HK-2 (cell line): ENCODE measurements at regions not wholly inside any gene's neighbourhood (a gene's known extent, or its start where the extent isn't known, plus 50 kb on each side); places are given as distances from the start of the nearest gene placed in this dataset.

Experiments
- DNase-seq: peaks from one replicate; pipeline ENCODE4 v3.0.0-alpha.2; 2018; ENCODE audit not compliant: unreplicated experiment

GRCh38 chr2:188720811-188721605 lies 253.2 kb upstream of the COL3A1 start:
- no peak for DNase-seq

DNA sequence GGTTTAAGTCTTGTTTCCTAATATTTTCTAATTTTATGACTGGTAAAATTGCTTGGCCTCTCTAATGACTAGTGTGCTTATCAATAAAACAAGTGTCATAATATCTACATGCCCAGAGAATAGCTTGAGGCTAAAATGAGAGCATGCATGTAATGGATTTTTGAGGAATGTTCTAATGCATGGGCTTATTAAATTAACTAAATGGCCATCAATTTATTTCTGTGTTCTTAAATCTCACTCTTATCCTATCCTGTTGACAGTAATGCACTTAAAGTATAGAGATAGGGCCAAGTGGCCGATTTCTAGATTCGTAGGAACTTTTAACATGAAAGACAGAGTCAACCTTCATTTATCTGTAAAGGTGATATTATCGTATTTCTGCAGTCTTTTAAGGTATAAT lies 252.4 kb upstream of the COL3A1 start:
- no peak for DNase-seq

- no peak for DNase-seq
Observed at GRCh38 chr2:188725746-188726360, 248.3 kb upstream of the COL3A1 start.

- DNase-seq: no peak
Observed at GRCh38 chr2:188726626-188727247, 247.4 kb upstream of the COL3A1 start.

DNA sequence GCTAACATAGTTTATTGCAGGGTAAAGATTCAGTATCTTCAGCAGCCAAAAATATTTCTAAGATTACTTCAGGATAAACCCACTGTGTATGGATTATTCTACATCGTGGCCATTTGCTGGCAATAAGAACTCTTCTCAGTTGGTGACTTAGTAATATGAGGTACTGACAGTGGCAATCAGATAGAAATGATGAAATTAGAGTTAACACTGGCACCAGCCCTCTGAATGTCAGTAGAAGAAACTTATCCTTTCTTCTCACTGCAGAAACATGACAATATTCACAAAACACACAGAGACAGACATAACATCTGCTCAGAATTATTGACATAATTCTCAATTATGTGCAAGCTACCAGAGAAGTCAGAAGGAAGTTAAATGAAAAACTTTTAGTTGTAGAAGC lies 246.3 kb upstream of the COL3A1 start:
- no peak for DNase-seq

DNA sequence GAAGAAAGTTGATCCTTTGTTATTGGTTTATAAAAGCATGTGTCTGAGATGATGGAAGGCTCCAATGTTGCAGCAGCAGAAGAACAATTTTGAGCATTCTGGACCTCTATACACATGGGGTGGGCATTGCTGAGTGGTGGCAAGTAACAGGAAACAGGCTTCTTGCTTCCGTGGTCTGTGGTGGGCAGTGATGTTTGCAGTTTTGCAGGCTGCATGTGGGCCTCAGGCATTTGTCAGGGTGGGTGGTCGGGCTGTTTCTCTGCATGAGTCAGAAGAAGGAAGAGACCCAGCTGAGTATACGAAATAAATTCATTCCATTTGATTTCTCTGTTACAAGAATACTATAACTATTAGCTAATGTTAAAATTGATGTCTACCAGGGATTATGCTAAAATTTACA lies 239.5 kb upstream of the COL3A1 start:
- DNase-seq: peak; percentile 20

GRCh38 chr2:188746727-188747126 lies 227.4 kb upstream of the COL3A1 start:
- no peak for DNase-seq

DNA sequence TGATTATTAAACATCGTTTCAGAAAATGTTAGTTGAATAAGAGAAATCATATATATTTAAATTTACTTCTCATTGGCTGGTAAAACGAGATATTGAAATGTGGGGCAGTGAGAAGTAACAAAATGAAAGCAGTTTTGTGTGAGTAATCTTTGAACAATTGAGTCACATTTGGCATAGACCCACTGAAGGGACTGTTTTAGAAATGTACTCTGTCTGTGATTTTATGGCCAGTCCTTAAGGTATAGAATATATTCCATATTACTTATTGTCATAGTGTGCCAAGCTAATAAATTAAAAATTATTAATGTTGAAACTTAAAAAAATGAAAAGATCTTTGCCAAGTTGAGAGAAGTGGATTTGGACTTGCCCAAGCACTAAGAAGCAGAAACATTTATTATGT lies 222.4 kb upstream of the COL3A1 start:
- no peak for DNase-seq

DNA sequence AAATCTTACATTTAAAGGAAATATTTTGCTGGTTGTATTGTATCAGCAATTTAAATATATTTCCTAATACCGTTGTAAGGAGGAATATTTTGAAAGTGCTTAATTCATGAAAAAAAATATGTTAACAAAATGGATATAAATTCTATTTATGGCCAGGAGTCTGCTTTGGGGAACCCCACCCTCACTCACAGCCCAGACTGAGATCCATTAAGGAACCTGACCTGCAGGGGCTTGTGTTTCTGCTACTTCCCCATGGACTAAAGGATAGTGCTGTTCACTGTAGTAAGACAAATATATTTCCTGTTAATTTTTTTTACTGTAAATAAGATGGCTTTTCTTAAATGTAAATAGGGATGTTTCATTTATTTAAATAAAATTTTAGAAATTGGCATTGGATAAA lies 221.9 kb upstream of the COL3A1 start:
- no peak for DNase-seq

DNA sequence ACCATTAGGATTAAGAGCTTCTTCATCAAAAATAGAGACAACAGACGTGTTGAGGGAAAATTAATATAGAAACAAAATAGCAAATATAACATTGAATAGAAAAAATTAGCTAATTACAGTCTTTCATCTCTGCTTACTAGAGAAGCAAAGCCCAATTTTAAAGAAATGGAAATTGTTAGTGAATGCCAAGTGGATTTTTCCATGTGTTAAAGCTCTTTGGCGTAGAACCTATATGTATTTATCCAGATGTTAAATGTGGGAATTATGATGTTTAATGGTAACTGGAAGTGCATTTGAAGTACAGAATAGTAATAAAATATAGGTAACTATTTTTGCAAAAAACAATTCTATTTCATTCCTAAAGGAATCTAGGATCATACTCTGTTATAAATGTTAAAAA lies 212.0 kb upstream of the COL3A1 start:
- no peak for DNase-seq

- no peak for DNase-seq
Observed at GRCh38 chr2:188765522-188766470, 208.4 kb upstream of the COL3A1 start.

DNA sequence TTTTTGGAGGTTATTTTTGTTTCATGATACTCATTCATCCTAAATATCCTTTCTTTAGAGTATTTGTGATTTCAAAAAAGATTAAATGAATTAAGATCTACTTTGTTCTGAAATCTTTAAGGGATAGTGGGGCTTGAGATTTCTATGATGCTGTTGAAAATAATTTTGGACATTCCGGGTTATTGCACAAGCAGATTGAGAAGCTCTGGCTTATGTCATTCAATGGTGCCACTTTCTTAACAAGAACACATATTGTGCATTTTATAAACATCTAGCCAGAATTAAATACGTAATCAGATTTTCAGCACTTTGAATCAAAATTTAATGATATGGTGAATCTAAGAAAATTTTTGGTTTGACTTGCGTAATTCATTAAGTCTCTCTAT lies 207.7 kb upstream of the COL3A1 start:
- DNase-seq: no peak

DNA sequence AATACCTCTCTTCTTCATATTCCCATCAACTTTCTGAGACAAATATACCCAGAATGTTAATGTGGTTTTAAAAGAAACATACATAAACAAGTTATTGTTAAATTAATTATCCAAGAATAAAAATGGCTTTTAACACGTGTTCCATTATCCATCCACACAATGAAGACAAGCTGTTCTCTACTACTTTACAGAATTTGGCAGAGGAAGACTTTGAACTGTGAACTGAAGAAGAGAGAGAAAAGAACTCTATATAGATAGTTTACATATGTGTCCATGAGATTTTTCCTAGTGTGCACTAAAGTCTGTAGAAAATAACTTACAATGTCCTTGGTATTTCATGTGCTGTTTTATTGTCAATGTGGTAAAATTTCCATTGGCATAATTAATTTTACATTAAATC lies 207.0 kb upstream of the COL3A1 start:
- no peak for DNase-seq

DNA sequence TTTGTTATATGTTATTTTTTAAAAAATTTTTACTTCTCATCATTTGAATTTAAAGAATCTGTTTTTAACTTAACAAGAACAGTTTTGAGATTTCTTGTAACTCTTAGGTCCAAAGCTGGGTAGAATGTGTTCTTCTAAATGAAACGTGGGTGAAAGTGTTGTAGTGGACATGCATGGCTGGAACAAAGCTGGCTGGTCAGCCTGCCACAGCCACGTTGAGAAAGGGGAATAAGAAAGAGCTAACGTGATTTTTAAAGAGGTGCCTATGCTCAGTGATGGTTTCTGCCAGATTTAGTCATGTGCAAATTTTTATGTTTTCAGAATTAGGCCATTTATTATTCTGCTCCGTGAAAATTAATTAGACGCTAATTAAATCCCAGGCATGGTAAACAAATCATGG lies 203.9 kb upstream of the COL3A1 start:
- no peak for DNase-seq

DNA sequence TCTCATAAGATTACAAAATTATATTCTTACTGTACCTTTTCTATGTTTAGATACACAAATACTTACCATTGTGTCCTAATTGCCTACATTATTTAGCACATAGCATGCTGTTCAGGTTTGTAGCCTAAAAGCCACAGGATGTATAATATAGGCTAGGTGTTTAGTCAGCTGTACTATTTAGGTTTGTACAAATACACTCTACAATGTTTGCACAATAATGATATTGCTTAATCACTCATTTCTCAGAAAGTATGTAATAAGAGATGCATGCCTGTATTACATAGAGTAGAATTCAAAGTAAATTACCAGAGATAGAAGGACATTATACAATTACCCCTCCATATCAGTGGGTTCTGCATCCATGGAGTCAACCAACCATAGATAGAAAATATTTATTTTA lies 201.1 kb upstream of the COL3A1 start:
- no peak for DNase-seq

DNA sequence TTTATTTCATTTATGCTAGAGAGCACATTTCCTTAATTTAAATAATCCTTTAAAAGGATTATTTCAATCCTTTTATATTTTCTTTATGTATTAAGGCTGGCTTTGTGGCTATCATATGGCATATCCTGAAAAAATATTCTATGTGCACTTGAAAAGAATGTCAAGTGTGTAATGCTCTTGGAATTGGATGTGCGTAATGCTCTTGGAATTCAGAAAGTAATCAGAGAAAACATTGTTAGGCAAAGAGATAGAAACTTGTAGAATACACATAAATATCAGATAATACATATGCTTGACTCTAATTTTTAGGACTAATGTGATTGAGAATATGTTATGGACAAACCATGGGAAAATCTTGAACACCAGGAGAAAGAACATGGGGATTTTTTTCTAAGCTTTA lies 197.5 kb upstream of the COL3A1 start:
- DNase-seq: no peak

DNA sequence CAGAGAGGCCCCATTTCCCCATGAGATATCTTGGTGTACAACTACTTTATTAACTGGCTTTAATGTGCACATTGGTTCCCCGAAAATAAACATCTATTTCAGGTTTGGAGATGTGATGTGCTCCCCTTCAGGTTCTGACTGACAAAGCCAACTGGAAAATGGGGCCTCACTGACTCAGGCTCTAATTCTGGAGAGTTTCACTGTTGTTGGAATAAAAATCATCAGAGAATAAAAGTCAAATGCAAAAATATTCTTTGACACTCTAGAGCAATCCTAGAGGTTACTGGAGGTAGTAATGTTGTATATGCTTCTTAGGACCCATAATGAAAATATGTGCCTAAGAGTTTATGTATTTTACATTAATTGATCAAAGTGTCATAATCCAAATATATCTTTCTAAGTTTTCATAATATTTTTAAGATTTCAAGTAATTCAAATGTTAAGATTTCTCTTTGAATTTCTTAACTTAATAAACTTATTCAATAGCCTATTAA lies 189.9 kb upstream of the COL3A1 start:
- no peak for DNase-seq

- DNase-seq: no peak
Observed at GRCh38 chr2:188785061-188785460, 189.1 kb upstream of the COL3A1 start.

GRCh38 chr2:188785490-188785889 lies 188.7 kb upstream of the COL3A1 start:
- DNase-seq: no peak

DNA sequence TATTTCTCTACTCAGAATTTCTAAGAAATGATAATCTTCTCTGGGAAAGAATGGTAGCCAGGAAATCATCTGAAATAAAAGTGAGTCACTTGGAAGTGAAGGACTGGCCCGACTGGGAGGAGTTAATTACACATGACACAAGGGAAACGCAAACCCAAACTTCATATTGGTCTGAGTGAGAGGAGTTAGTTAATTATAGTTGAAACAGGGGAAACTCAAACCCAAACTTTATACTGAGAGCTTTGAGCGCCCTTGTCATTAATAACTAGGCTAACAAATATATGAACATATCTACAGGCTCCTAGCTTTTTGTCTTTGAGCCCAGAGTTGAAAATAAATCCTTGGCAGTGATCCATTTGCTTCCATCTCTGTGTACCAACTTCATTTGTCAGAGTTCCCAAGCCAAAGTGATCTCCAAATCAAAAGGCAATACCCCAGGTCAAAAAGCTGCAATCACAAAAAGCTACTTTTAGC lies 187.8 kb upstream of the COL3A1 start:
- DNase-seq: no peak

- no peak for DNase-seq
Observed at GRCh38 chr2:188787021-188787657, 187.0 kb upstream of the COL3A1 start.
